GM18868 (cell line): ENCODE measurements at regions not wholly inside any gene's neighbourhood (a gene's known extent, or its start where the extent isn't known, plus 50 kb on each side); places are given as distances from the start of the nearest gene placed in this dataset.
"Not testable (repeated sequence)": the region's sequence is repeated elsewhere in the genome, so short reads cannot be mapped to it uniquely, and the experiment has no call there.

Experiments
- ATAC-seq: cut with Tn5 transposase; IDR thresholded peaks from one replicate; pipeline ENCODE4 v1.9.1; 2021; ENCODE audit warnings: mild to moderate bottlenecking, moderate library complexity; ENCODE audit not compliant: unreplicated experiment

DNA sequence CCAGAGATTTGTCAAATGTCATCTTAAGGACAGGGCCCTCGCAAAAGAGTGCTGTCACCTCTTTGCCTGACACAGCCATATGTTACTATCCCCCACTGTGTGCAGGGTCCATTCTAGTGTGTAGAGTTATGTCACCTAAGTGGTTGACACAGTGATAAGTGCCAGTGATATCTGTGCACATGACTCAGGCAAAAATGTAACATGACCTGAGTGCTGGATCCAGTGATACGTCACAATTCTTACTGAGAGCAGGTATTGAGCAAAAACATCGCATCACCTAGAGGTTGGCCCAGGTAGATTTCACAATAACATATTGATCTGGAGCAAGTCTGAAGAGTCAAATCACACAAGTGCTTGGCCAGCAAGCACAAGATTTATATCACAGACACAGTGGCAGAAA lies 100.5 kb upstream of the BPY2 start:
- ATAC-seq, result not testable (repeated sequence)

DNA sequence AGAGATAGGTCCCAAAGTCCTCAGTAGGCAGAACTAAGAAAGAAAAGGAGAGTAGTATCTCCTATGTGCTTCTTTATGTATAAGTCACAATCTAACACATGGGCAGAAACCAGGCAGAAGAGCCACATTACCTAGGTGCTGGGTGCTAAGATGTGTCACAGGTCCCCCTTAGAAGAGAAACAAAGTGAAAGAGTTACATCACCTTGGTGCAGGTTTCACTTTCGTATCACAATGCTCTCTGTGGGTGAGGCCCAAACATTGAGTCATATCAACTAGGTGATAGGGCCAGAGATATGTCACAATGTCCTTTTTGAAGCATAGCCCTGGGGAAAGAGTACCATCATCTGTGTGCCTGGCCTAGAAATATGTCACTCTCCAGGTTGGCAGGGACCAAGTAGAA lies 96.1 kb upstream of the BPY2 start:
- peak; percentile 100 for ATAC-seq

DNA sequence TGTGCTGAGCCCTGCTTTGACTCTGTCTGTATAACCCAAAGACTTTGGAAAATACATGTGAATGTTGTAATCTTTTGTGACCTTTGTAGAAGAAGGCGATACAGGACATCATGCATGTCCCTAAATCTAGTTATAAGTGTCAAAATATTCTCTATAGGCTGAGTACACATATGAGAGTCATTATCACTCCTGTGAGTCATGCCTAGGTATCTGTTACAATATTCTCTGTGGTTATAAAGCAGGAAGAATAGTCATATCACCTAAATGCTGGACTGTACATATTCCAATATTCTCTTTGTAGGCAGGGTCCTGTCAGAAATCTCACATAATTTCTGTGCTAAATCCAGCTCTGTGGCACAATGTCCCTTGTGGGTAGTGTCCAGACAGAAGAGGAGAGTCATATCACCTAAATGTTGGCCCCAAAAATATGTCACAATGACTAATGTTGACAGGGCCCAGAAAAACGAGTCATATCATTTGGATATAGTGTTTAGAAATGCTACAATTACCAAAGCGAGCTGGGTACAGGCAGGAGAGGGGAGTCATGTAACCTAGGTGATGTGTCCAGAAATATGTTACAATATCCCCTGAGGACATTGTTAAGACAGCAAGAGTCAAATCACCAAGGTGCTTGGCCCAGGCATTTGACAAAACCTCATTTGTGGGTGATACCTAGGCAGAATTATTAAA lies 80.4 kb upstream of the BPY2 start:
- not testable (repeated sequence) for ATAC-seq

DNA sequence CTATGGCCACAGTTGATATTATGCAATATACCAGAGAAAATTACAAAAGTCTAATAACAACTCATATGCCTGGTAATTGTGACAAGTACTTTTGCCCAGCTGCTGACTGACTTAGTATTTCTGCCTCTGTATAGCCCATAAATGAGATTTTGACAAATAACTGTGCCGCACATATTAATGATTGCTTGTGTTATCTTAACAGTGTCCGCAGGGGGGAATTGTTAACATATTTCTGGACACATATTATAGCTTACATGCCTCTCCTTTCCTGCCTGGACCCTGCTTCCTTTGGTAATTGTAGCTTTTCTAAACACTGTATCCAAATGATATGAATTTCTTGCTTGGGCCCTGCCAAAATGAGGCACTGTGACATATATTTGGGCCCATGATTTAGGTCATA lies 69.0 kb upstream of the BPY2 start:
- not testable (repeated sequence) for ATAC-seq

DNA sequence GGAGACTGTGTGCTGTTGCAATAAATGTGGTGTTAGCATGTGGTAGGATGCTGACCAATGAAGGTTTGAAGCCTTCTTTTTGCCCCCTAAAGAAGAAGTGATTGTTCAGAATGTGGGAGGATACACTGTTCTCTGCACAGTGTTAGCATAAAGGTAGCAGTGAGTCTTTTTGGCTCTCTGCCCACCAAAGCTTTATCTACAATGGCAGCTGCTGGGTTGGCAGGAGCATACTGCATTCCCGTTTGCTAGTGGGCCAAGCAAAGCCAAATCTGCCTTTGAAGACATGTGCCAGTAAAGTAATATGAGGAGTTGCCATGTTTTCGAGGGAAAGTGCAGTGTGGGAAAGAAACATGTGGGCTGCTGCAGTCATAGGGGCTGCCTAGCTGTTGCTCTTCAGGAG lies 56.4 kb upstream of the BPY2 start:
- ATAC-seq, result not testable (repeated sequence)

DNA sequence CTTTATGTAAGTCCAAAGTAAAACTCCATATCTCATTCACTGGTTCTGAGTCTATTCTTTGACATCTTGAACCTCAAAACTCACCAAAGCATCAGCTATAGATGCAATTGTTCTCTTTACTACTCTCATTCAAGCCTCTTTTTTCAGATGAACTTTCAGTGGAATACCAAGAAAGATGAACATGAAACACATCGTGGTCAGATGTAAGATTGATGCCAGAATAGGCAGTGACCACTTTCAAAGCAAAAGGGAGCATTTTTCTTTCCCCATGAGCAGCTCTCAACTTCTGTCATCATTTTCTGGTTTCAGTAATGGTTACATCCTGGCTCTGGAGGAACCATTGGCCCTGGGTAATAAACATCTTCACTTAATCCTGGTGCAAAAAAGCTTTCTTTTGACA lies 50.6 kb upstream of the BPY2 start:
- not testable (repeated sequence) for ATAC-seq
